Tibial nerve (tissue), 4 donors: ENCODE measurements at regions not wholly inside any gene's neighbourhood (a gene's known extent, or its start where the extent isn't known, plus 50 kb on each side); places are given as distances from the start of the nearest gene placed in this dataset.

Experiments used
- DNase-seq, 2 donors: peaks; one replicate each; pipeline ENCODE4 v3.0.0-alpha.2; 2019; ENCODE audit warnings: low spot score in 2 of 2
- H3K27ac ChIP-seq, 4 donors: fragments of 200-600 bp; sonication (generic) in 3 of 4; one replicate each; pipeline ENCODE4 v1.5.1; 2017 to 2019; ENCODE audit warnings: mild to moderate bottlenecking in 1 of 4
- H3K27me3 ChIP-seq, 2 donors: fragments of 200-600 bp; sonication (generic) in 1 of 2; one replicate each; pipeline versions ENCODE4 v1.5.1 to v1.6.0; 2017 to 2019
- H3K36me3 ChIP-seq, 3 donors: fragments of 200-600 bp; sonication (generic); one replicate each; pipeline ENCODE4 v1.5.1; 2018 to 2019
- H3K4me1 ChIP-seq, 4 donors: fragments of 200-600 bp; sonication (generic) in 3 of 4; one replicate each; pipeline ENCODE4 v1.5.1; 2017 to 2019
- H3K4me3 ChIP-seq, 4 donors: fragments of 200-600 bp; sonication (generic) in 3 of 4; one replicate each; pipeline ENCODE4 v1.5.1; 2017 to 2019; ENCODE audit warnings: mild to moderate bottlenecking in 1 of 4, moderate library complexity in 1 of 4
- H3K9me3 ChIP-seq, 4 donors: fragments of 200-600 bp; sonication (generic) in 3 of 4; one replicate each; pipeline ENCODE4 v1.5.1; 2017 to 2019
- EP300 ChIP-seq, 2 donors: sonication (generic); formaldehyde crosslinking; IDR thresholded peaks; one replicate each; pipeline ENCODE4 v1.6.1; 2017; ENCODE audit warnings: antibody characterized with exemption in 2 of 2, mild to moderate bottlenecking in 1 of 2
- POLR2A ChIP-seq, 2 donors: fragments of 450-650 bp; IDR thresholded peaks; one replicate each; pipeline ENCODE4 v1.6.1; 2017; ENCODE audit warnings: antibody characterized with exemption in 2 of 2, mild to moderate bottlenecking in 2 of 2, moderate library complexity in 2 of 2
- WGBS, 2 donors: methylation state at CpG; one replicate each; pipeline ENCODE4 v1.1.5; 2018; 5-methylcytosine and 5-hydroxymethylcytosine counted together
- TF ChIP-seq, protein P1 (sequence below), 5 experiments: fragments of 200-600 bp in 3 of 5; fragments of 450-650 bp in 2 of 5; sonication (generic) in 3 of 5; IDR thresholded peaks; one replicate each; pipeline ENCODE4 v1.5.1; 2016 to 2019; ENCODE audit warnings: antibody characterized with exemption in 5 of 5, mild to moderate bottlenecking in 3 of 5, moderate library complexity in 2 of 5

DNA sequence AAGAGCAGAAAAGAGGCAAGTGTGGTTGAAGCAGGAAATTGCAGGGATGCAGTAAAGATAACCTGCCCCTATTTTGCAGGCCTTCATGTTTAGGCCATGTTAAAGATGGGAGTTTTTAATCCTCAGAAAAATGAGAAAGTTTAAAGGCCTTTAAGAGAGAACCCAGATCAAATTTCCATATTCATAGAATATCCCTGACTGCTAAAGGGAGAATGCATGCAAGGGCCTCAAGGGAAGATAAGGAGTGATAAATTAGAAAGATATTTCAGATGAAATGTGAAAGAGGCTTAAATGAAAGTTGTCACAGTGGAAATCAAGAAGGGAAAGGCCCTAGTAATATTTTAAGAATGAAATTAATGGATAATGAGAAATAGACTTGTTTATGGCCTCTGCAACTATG, 292.1 kb downstream of the SATB1 start:
- H3K9me3 ChIP-seq = no peaks in the 10 kb centered on the region
- no peaks in the 10 kb centered on the region for H3K27me3 ChIP-seq
- H3K36me3 ChIP-seq = no peaks in the 10 kb centered on the region
- H3K27ac ChIP-seq = no peak overlapping the region
- no peak for DNase-seq
- no peak overlapping the region for H3K4me3 ChIP-seq
- TF ChIP-seq, protein P1, sequence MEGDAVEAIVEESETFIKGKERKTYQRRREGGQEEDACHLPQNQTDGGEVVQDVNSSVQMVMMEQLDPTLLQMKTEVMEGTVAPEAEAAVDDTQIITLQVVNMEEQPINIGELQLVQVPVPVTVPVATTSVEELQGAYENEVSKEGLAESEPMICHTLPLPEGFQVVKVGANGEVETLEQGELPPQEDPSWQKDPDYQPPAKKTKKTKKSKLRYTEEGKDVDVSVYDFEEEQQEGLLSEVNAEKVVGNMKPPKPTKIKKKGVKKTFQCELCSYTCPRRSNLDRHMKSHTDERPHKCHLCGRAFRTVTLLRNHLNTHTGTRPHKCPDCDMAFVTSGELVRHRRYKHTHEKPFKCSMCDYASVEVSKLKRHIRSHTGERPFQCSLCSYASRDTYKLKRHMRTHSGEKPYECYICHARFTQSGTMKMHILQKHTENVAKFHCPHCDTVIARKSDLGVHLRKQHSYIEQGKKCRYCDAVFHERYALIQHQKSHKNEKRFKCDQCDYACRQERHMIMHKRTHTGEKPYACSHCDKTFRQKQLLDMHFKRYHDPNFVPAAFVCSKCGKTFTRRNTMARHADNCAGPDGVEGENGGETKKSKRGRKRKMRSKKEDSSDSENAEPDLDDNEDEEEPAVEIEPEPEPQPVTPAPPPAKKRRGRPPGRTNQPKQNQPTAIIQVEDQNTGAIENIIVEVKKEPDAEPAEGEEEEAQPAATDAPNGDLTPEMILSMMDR (IDR thresholded peaks at IDR 0.05) = no peak
- no peak for TF ChIP-seq POLR2A (IDR thresholded peaks at IDR 0.05)
- no peak for TF ChIP-seq EP300 (IDR thresholded peaks at IDR 0.05)
- no peaks in the 10 kb centered on the region for H3K4me1 ChIP-seq

DNA sequence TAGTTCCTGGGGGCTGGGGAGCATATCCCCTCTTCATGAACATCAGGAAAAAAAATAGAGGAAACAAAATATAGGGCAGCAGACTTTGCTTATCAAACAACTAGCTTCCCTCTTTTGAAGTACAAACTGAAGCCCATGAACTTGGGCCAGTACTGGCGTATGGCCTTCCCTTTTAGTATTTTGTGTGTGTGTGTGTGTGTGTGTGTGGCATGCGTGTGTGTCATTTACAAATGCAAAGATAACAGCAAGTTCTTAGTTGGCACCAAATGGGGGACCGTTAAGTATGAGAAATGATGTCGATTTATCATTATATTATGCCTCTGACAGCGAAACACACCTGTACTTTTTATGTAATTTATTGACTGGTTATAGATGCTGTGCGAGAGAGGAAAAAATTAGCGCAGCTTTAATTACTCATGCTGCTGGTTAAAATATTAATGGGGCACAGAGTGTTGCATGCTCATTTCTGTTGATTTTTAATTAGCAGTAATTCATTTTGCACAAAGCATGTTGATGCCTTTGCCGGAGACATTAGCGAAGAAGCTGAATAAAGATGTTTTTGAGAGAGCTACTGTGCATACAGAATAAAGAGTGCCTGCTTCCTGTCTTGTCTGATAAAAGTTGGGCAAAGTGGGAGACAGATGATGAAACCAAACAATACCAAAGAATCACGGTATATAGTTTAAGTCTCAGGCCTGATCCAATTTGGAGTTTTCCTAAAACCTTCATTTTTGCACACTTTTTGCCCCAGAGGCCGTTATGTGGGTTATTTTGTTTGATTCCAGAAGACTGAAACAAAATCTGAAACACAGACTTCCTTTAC, 297.1 kb downstream of the SATB1 start:
- no peaks in the 10 kb centered on the region for H3K9me3 ChIP-seq
- no peak overlapping the region for H3K27ac ChIP-seq
- no peak for DNase-seq
- H3K36me3 ChIP-seq = no peaks in the 10 kb centered on the region
- H3K4me3 ChIP-seq = no peak overlapping the region
- H3K27me3 ChIP-seq = no peaks in the 10 kb centered on the region
- no peaks in the 10 kb centered on the region for H3K4me1 ChIP-seq
- WGBS, 2 donors = 81% methylated on average over 11 of the region's 11 CpGs
- TF ChIP-seq POLR2A (IDR thresholded peaks at IDR 0.05) = no peak
- TF ChIP-seq, protein P1 (IDR thresholded peaks at IDR 0.05) = no peak

DNA sequence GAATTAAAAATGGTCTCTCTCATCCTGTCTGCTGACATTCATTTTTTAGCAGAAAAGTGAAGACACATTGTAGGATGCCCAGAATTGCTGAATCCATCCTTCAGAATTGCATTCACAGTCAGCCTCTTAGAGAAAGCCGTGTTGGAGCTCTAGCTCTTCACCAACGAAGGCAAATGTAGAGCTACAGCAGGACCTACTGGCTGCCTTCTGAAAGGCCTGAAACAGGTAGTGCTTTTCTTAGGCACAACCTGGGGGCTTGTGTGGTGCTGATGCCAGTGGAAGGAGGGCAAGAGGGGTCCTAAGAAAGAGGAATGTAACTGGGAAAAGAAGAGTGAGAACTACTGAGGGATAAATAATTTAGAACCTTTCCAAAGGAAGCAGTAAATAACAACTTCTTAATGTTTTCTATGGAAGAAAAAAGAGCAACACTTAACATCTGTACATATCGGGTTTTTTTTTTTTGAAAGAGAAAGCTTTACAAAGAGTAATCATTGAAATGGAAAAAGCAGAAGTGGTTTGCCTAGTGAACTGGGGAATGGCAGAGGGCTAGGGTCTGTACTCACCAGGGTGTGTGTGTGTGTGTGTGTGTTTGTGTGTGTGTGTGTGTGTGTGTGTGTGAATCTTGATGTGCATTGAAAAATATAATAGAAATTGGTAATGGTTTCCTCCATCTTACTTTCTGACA, 297.8 kb downstream of the SATB1 start:
- H3K4me3 ChIP-seq = no peak overlapping the region
- no peaks in the 10 kb centered on the region for H3K27me3 ChIP-seq
- H3K36me3 ChIP-seq = no peaks in the 10 kb centered on the region
- TF ChIP-seq, protein P1 (IDR thresholded peaks at IDR 0.05) = no peak
- TF ChIP-seq EP300 (IDR thresholded peaks at IDR 0.05) (no peak), POLR2A (IDR thresholded peaks at IDR 0.05) (no peak)
- no peaks in the 10 kb centered on the region for H3K9me3 ChIP-seq
- no peaks in the 10 kb centered on the region for H3K4me1 ChIP-seq
- no peak for DNase-seq
- H3K27ac ChIP-seq = no peak overlapping the region
- 64 to 70% methylated on average over 3 of the region's 3 CpGs for WGBS, 2 donors

DNA sequence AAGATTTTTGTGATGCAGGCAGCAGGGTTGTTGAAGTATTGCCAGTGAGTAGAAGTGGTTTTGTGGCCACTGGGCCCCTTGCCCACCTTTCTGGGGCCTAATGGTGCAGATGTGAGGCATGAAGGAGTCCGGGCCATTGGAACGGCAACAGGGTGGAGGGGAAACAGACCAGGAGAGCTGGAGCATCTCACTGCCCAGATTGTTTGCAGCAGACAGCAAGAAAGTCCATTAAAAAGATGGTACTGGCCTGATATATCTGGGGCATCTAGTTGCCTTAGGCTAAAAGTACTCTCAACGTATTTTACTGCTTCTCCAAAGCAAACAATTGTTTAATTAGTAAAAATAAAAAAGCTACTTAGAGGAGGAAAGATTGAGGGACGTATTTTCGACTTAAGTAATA, 298.4 kb downstream of the SATB1 start:
- WGBS, 2 donors = 87 to 89% methylated on average over 5 of the region's 5 CpGs
- TF ChIP-seq EP300 (IDR thresholded peaks at IDR 0.05) (no peak), POLR2A (IDR thresholded peaks at IDR 0.05) (no peak)
- TF ChIP-seq, protein P1 (IDR thresholded peaks at IDR 0.05) = no peak
- Histone ChIP-seq H3K9me3 (no peaks in the 10 kb centered on the region), H3K4me1 (no peaks in the 10 kb centered on the region), H3K36me3 (no peaks in the 10 kb centered on the region), H3K4me3 (no peak overlapping the region), H3K27ac (no peak overlapping the region), H3K27me3 (no peaks in the 10 kb centered on the region)
- DNase-seq = no peak

DNA sequence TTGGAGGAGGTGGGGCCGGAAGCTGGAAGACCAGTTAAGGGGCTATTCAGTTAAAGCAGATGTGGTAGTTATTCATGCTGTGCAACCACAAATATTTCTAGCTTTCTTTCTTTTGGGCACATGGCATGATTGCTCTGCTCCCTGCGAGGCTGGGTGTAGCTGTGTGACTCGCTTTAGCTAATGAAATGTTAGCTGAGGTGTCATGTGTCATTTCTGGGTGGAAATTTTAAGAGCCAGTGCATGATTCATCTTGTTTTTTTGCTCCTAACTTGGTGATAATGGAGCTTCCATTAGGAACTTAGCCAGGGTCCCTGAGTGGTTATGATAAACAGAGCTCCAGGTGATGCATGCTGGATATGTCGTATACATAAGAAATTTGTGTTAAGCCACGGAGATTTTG, 300.6 kb downstream of the SATB1 start:
- WGBS, 2 donors = 87 to 89% methylated on average over 5 of the region's 5 CpGs
- Histone ChIP-seq H3K36me3 (no peaks in the 10 kb centered on the region), H3K4me3 (no peak overlapping the region), H3K27ac (no peak overlapping the region), H3K9me3 (no peaks in the 10 kb centered on the region), H3K4me1 (no peaks in the 10 kb centered on the region), H3K27me3 (no peaks in the 10 kb centered on the region)
- TF ChIP-seq, protein P1 (IDR thresholded peaks at IDR 0.05) = no peak
- TF ChIP-seq POLR2A (IDR thresholded peaks at IDR 0.05) = no peak
- TF ChIP-seq EP300 (IDR thresholded peaks at IDR 0.05) = no peak
- DNase-seq = no peak
